Hematopoietic multipotent progenitor cell treated with erythropoietin and hydrocortisone succinate and interleukin-3 and kit ligand, for 6 days (in vitro differentiated cells): ENCODE measurements at regions not wholly inside any gene's neighbourhood (a gene's known extent, or its start where the extent isn't known, plus 50 kb on each side); places are given as distances from the start of the nearest gene placed in this dataset.
"Not testable (repeated sequence)": the region's sequence is repeated elsewhere in the genome, so short reads cannot be mapped to it uniquely, and the experiment has no call there.

Experiments
- DNase-seq: peaks from one replicate; pipeline ENCODE4 v3.0.0-alpha.2; 2015

DNA sequence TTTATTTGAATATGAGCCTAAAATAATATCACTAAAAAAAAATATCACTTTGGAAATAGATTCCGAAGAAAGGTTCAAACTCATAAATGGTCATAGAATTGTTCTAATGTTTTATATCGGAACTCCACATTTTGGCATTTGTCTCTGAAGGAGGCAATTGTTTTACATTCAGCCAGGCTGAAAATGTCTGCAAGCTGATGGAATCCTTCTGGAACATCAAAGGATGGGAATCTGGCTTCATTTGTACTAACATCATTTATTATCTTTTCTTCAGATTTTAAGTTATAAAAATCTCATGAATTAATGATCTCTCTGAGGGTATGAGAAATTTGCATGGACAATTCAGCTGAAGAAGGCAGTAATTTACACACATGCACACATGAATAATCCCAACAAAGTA is 251.4 kb upstream of the RGMA start:
- no peak for DNase-seq

DNA sequence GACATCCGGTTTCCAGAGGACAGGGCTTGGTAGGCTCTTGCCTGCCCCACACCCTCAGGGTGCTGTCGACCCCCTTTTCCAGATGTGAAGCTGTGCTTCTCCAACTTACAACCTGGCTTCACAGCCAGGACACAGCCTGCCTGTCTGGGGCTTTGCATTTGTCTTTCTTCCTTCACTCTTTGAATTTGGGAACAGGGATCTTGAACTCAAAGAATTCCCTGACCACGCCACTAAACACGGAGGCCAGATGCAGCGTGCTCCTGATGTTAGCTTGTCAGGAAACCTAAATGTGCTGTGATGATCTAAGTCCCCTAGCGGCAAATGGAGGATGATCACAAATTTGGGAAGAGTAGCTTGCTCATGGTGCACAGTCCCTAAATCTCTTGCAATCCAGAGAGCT is 244.8 kb upstream of the RGMA start:
- DNase-seq = peak; percentile 6

DNA sequence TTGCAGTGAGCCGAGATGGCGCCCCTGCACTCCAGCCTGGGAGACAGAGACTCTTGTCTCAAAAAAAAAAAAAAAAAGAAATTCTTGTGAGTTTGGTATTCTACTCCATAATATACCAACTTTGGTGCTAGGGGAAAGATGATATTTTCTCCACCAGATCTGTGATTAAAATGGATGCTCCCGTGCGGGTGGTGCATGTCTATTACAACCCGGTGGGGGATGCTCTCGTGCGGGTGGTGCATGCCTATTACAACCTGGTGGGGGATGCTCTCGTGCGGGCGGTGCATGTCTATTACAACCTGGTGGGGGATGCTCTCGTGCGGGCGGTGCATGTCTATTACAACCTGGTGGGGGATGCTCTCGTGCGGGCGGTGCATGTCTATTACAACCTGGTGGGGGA is 244.1 kb upstream of the RGMA start:
- DNase-seq = not testable (repeated sequence)

DNA sequence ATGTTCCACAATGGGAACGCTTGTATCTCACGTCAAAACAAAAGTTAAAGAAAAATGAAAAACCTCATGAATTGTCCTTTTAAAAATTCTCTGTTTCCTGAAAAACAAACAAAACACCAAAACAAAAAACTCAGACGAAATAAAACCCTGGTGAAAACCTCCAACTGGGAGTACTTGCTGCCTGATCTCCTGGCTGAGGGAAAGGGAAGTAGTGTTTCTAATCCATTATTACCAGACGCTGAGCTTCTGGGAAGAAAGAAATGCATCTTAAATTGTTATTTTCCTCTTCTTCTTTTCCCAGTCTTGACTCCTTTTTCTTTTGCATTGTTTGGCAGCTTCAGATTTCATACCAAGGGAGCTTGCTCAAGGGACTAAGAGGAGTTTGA is 243.2 kb upstream of the RGMA start:
- DNase-seq = no peak

DNA sequence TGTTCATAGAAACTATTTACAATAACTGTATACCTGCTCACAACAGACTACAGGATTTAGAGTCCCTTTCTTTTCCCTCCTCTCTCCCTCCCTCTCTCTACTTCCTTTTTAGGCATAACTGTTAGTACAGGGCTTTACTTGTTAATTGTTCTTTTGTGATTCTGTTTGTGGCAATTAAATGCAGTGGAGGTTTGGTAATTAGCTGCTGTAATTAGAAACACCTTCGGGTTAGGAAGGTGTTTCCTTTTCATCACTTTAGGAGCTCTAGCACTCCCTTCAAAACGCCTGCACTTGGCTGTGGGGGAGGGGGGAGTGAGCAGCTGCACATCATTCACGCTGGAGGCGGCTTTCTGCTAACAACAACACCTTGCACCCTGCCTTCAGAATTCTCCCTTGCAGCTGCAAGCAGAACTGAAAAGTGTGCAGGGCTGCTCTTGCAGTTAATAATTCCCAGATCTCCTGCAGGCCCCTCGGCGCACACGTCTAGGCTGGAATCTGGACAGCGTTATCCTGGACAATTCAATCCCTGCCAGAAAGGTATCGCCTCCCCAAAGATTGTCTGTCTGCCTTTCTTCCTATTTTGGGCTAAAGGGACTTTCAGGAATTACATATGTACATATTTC is 242.6 kb upstream of the RGMA start:
- DNase-seq = no peak

DNA sequence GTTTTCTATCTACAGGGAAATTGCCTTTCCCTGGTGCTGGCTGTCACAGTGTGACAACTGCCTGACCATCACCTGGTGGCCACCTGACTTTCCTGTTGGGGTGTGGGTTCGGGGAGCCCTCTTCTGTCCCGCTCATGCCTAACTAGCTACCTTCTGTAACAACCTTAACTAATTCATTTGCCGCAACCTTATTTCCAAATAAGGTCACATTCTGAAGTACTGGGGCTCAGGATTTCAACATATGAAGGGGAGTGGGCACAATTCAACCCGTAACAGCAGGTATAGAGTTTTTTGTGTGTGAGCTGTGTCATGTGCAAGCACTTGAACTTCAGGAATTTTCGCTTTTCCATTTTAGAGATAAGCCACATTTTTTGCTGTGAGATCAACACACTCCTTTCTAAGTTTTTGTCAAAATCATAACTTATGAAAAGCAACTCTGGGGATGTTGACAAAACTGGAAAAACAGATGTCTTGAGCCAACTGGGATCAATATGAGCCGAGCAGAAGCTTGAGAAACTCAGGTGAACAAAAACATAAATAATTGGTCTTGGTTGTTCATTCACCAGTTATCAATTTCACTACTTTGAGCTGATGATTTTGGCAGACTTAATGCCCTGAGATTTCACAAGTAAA is 242.0 kb upstream of the RGMA start:
- no peak for DNase-seq

DNA sequence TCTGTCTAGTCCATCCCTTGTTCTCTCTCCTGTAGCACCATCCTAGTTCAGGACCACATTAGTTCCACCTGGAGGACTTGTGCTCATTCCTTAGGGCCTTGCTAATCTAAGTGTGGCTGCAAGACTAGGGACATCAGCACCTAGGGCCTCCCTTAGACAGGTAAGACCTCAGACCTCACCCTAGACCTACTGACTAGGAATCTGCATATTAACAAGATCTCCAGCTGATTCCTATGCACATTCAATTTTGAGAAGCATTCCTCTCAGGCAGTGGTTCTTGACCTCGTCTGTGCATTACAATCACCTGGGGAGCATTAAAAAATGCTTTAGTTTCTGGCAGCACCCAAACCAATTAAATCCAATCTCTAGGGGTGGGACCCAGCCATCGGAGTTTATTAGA is 238.4 kb upstream of the RGMA start:
- no peak for DNase-seq

DNA sequence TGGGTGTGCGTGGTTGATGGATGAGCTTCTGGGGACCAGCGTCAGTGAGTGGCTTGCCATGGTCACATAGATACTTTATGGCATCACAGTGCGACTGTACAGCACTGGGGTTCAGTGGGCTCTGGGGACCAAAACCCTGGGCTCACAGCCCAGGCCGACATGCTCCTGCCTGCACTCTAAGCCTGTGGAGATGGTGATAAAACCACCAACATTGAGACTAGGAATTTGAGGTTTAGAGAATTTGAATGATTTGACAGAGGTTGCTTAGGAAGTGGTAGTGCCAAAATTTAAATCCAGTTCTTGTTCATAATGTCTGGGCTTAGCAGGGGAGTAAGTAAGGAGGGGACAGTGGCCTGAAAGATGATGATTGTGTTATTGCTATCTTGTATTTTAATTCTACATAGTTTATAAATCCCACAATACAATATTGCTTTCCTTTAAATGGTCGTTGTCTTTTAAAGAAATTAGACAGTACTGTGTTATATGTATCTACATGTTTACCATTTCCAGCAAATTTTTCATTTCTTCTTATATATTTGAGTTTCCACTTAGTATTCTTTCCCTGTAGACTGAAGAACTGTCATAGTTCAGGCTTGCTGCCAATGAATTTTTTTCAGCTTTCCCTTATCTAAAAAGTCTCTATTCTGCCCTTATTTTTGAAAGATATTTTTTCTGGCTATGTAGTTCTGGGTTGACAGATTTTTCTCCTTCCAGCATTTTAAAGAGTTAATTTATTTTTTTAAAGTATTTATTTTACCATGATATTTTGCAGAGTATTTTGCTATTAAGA is 235.4 kb upstream of the RGMA start:
- no peak for DNase-seq

DNA sequence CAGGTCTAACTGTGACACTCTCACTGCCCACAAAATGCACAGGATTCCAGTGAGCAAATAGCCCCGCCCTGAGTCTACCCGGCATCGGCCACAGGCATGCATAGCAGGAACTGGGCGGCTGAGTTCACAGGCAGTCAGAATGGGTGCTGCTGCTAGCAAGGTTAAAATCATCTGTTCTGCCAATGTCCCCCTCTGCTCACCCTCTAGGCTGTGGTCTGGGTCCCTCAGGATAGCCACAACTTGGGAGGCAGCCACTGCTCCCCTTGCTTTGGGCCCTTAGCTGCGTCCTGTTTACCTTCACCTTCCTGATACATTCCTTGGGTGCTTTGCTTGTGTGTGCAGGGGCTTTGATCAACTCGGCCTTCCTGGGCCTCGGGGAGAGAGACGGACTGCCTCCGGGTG is 232.9 kb upstream of the RGMA start:
- DNase-seq = no peak

DNA sequence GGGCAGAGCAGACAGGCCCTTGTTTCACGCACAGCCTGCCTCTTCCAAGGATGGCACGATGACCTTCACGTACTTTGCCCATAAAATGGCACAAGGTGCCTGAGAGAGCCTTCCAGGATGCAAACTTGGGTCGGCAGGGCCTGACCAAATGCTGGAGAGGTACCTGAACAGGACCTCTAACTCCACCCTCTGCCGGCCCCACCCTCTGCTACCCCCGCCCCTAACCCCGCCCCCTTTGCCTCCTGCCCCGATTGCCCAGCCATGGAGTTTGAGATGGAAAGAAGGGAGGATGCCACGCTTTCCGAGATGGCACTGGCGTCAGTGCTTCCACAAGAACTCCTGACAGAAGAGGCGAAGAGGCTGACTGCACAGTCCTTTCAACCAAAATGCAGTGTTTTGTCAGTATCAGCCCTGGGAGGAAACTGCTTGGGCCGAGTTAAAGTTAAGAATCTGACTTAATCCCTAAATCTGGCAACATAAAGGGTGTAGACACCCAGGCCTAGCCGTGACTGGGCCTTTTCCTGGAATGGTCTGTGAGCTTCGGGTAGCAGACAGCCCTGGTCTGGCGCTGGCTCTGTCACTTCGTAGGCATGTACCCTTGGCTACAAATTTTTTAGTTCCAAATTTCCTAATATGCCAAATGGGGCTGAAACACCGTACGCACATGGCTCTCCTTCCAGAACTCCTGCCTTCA is 230.3 kb upstream of the RGMA start:
- no peak for DNase-seq

DNA sequence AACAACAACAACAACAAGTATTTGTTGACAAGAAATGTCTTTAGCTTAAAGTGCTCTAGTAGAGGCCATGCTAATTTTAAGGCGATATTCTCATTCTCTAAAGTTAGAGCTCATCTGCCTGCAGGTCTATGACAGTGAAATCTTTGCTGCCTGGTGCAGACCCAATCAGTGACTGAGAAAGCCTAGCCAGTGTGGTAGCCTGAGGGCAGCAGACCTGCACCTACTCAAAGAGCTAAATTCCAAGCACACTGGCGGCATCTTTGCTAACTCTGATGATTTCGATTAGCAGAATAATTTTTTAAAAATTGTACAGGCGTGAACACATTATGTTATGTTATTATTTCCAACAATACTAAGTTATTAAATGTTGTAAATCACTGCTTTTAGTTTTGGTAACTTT is 228.8 kb upstream of the RGMA start:
- no peak for DNase-seq

DNA sequence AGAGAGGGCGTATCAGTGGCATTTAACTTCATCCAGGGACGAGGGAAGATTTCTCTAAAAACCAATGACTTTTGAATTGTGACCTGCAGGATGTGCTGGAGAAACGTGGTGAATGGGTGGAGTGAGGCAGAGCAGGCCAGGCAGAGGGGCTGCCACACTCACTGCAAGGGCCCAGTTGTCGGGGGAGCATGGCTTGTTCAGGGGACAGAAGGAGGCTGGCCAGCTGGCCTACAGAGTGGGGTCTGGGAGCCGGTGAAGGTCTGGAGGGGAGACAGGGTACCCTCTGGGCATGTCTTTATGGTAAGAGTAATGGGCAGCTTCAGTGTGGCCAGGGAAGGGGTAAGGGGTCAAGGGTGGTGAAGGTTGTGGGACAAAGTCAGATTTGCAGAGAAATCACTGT is 225.2 kb upstream of the RGMA start:
- DNase-seq = no peak

DNA sequence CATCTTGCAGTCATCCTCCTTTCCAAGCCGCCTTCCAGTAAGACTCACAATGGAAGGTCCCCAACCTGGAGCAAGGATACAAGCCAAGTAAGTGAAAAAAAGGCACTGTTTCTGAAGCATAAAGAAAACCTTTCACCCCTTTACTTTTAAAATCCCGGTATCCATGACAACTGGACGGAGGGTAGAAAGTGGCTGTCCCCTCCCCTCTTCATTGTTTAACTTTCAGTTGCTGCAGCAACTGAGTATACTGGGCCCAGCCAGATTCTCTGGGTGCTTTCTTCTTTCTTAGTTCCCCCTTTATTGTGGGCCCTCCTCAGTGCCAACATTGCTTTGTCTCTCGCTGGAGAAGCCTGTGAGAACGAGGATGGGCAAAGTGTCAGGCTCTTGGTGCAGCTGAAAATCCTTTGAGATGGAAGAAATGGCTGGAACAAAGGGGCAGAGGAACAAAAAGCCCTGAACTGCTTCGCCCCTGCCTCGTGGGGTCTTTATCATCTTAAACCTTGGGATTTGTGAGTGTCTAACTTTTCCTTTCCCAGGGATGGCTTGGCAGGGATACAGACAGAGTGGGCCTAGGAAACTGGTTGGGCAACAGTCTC is 224.0 kb upstream of the RGMA start:
- DNase-seq = no peak

DNA sequence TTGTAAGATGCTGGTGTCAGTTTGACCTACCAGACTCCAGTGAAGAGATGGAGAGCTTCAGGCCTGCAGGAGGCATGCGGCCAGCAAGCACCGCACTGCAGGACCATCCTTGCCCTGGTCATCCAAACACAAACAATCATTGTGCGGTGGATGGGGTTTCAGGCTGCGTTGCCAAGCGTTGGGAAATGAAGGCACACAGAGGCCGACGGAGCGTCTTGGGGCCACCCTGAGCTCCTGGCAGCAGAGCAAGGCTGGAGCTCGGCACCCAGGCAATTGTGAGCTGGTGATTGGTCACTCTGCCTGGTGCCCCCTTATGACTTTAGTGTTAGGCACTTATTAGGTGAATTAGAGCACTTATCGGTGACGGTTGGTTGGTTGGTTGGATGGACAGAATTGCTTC is 222.6 kb upstream of the RGMA start:
- no peak for DNase-seq

DNA sequence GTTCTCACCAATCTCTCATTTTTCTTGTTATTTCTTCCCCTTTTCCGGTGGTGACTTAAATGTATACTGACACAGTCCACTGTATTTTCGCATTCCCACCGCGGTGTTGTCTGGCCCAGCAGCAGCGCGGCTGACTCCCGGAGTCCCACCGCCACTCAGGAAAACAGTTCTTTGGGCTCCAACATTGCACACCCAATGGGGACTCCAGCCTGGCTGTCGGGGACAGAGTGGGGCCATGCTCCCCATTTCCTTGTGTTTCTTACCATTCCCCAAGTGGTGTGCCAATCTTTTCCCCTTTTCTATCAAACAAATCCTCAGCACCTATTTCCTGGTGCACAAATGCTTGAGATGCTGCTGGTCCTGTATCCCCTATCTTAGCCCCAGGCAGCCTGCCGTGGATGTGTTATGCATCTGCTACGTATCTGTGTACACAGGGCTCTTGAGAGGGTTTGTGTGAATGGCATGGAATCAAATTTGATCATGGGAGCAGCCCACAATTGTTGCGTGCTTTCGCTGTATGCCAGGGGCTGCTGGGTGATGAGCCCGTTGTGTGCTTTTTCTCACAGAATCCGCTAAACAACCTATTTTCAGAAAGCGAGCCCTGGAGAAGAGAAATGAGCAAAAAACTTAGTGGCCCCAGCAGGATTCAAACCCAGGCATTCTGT is 219.1 kb upstream of the RGMA start:
- DNase-seq = no peak

DNA sequence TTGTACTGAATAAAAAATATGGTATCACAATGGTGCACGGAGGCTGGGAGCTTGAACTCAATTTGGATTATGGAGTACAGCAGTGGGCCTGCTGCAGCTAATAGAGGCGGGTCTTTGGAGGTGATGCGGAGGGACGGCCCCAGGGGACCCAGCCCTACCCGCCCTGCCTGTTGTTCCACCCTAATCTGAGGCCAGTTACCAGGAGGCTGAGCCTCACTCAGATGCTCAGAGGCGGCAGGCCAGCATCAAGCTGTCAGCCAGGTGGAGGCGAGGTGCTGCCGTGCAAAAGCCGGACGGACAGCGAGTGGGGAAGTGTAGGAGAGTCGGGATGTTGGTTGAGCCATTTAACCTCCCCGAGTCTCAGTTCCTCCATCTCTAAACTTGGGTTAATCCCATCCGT is 218.5 kb upstream of the RGMA start:
- DNase-seq = no peak

DNA sequence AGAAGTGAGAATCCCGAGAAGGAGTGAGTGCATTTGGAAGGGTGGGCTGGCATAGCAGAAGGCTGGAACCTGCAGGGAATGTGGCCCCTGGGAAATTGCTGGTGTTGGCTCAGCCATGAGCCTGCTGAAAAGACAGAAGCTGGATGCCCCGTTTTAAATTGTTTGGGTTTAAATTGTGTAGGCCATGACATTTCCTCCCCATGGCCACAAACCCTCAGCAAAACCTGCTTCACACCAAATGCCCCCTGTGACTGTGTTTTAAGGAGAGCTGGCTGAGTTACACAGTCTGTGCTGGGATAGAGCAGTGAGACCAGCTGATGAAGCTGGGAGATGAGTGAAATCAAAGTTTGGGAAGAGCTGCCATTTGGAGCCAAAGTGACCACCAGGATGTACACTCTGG is 216.3 kb upstream of the RGMA start:
- DNase-seq = no peak

DNA sequence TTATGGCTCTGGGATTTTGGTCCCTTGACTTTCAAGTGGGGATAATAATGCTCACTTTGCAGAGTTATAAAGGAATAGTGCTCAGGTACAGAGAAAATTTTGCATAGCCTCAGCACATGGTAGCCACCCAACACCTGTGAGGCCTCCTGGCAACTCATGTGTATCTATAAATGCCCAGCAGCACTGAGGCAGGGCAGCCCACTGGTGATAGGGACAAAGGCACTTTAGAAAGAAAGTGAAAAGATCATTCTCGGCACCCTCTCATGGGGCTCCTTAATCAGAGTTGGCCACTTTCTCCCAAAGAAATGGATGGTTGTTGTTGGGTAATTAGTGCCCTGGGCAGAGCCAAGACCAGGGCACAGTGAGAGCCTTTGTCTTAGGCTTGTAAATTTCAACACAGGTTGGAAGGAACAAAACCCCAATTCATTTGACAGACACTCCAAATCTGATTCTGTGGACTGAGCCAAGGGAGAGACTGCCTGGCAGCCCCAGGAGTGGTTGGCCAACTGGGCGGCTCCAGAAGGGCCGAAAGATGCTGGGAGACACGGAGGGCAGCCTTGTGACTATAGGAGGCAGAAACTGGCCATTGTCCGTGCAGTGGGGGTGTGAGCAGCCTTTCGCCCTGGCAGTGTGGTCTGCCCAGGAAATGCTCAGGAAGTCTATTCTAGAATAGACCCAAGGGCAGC is 213.2 kb upstream of the RGMA start:
- DNase-seq = no peak

DNA sequence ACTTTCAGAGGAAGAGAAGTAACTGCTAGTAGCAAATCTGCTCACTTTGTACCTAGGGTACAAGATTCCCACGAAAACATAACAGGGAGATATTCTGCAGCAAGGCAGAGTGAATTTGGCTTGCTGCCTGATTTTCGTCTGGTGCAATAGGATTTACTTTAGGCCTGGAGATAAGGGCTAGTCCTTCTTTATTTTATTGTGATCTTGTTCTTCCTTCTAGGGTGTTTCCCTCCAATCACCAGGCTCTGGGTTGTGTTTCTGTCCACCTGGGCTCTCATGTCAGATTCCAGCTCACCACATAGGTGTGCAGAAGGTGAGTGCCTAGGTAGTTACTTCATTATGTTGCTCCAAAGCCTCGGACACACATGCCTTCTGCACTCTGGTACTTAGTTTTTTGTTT is 211.8 kb upstream of the RGMA start:
- DNase-seq = no peak

DNA sequence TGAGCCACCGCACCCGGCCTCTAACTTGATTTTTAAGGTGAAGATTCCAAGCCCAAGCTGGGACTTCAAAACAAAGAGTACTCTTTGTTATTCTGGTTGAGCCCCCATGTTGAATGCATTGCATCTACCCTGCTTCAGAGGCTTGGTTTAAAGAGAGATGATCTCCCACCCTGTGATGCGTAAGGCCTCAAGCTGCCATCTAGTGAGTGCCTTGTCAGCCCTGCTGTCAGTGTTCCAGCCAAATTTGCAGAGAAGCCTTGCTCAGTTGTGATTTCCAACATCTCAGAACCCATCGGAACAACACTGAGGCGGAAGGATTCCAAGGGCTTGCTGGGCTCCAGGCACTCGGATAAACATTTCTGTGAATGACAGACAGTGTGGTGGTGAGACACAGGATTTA is 210.7 kb upstream of the RGMA start:
- DNase-seq = no peak

DNA sequence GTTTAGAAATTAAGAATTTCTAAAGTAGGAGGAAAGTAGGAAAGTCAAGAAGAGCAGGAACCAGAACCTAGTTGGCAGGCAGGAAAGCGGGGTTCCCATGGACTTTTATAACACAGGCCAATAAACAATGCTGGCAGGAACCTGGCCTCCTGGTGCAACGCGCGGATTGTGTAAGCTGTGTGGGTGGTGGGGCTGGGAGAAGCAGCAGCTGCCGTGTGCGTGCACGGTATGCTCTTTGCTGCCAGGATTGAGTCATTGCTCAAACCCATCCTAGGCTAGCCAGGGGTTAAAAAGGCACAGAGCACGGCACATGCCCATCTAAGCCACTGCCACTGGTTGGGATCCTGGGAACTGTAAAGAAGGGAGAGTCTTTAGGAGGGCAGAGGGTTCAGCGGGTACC is 209.9 kb upstream of the RGMA start:
- no peak for DNase-seq

DNA sequence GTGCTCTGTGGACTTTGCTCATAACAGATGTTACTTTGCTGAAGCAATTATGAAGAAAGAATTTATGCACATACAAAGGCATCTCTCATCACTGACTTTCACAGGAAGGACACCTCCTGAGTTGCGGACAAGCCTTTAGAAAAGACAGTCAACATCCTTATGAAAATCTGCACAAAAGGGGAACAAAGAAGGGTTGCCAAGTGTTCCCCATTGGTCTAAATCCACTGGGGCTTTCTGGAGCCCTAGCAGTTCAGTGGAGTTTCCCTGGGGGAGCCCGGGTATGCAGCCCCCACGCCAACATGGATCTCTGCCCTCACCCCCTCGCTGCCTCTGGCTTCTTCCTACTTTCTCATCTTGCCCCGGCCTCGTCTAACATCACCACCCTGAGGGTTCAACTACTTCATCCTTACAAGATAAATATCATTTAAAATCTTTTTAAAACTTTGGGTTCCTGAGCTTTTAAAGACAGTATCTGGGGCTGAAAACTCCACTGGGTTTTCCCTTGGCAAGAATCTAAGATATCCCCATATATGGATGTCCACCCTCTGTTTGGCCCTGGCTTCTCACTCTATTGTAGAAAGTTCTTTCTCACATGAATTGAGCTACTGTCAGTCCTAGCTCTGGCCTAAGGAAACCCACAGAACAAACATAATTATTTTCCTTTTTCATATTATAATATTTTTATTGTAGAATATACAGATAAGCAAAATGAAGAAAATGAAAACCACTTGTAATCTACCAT is 207.9 kb upstream of the RGMA start:
- DNase-seq = no peak
